ENCODE measurements at regions not wholly inside any gene's neighbourhood (a gene's known extent, or its start where the extent isn't known, plus 50 kb on each side); places are given as distances from the start of the nearest gene placed in this dataset.

GRCh38 chr5:122253794-122254193 is 58.2 kb upstream of the SNCAIP start:
- H3K36me3 ChIP-seq (ENCODE audit: control insufficient read depth, insufficient read depth, low read length), result no peaks in the 10 kb centered on the region
- POLR2A ChIA-PET, result no interaction called here
- CTCF ChIA-PET, result no interaction called here
- TF ChIP-seq, protein P1, sequence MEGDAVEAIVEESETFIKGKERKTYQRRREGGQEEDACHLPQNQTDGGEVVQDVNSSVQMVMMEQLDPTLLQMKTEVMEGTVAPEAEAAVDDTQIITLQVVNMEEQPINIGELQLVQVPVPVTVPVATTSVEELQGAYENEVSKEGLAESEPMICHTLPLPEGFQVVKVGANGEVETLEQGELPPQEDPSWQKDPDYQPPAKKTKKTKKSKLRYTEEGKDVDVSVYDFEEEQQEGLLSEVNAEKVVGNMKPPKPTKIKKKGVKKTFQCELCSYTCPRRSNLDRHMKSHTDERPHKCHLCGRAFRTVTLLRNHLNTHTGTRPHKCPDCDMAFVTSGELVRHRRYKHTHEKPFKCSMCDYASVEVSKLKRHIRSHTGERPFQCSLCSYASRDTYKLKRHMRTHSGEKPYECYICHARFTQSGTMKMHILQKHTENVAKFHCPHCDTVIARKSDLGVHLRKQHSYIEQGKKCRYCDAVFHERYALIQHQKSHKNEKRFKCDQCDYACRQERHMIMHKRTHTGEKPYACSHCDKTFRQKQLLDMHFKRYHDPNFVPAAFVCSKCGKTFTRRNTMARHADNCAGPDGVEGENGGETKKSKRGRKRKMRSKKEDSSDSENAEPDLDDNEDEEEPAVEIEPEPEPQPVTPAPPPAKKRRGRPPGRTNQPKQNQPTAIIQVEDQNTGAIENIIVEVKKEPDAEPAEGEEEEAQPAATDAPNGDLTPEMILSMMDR (IDR thresholded peaks at IDR 0.05; ENCODE audit: insufficient read depth, low read depth, low read length), result no peak
- DNase-seq (ENCODE audit: low read depth), result no peak
- H3K27me3 ChIP-seq (ENCODE audit: control insufficient read depth, insufficient read depth, low read length), result no peaks in the 10 kb centered on the region
- H3K4me3 ChIP-seq (ENCODE audit: low read depth, low read length), result no peak overlapping the region

- ChIA-PET CTCF (no interaction called here), POLR2A (no interaction called here)
- no peak for DNase-seq (ENCODE audit: low read depth)
- Histone ChIP-seq H3K36me3 (ENCODE audit: control insufficient read depth, insufficient read depth, low read length) (no peaks in the 10 kb centered on the region), H3K4me3 (ENCODE audit: low read depth, low read length) (no peak overlapping the region), H3K27me3 (ENCODE audit: control insufficient read depth, insufficient read depth, low read length) (no peaks in the 10 kb centered on the region)
- TF ChIP-seq, protein P1 (IDR thresholded peaks at IDR 0.05; ENCODE audit: insufficient read depth, low read depth, low read length), result no peak
These were observed 55.6 kb upstream of the SNCAIP start for GRCh38 chr5:122256388-122256787.

- no peaks in the 10 kb centered on the region for H3K27me3 ChIP-seq (ENCODE audit: control insufficient read depth, insufficient read depth, low read length)
- no peaks in the 10 kb centered on the region for H3K36me3 ChIP-seq (ENCODE audit: control insufficient read depth, insufficient read depth, low read length)
- CTCF ChIA-PET, result no interaction called here
- no peak for DNase-seq (ENCODE audit: low read depth)
- POLR2A ChIA-PET, result no interaction called here
- H3K4me3 ChIP-seq (ENCODE audit: low read depth, low read length), result no peak overlapping the region
- TF ChIP-seq, protein P1 (IDR thresholded peaks at IDR 0.05; ENCODE audit: insufficient read depth, low read depth, low read length), result no peak
These were observed 55.0 kb upstream of the SNCAIP start for GRCh38 chr5:122257000-122257399.

DNA sequence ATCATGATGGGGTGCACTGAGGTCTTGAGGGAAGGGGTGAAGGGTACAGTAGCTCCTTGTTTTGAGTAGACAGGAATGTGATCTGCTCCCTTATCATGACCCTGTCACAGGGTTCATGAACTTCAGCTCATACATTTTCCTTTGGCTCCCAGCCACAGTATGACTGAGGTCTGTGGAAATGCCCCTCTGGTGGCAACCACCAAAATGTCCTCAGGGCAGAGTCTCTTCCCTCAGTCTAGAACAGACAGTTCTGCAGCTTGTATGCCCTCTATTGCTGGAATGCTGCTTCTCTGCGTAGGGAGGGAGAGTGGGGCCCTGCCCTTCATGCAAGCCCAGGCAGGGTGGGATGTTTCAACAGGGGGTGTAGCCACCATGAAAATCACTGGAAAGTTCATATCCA is 53.8 kb upstream of the SNCAIP start:
- DNase-seq (ENCODE audit: low read depth), result no peak
- ChIA-PET CTCF (interaction anchor here (1.0 kb wide), 1 partner anchor 63 kb away, joined by 5 read pairs; no protein-coding TSS in a partner anchor), POLR2A (no interaction called here)
- Histone ChIP-seq H3K27me3 (ENCODE audit: control insufficient read depth, insufficient read depth, low read length) (no peaks in the 10 kb centered on the region), H3K36me3 (ENCODE audit: control insufficient read depth, insufficient read depth, low read length) (no peaks in the 10 kb centered on the region), H3K4me3 (ENCODE audit: low read depth, low read length) (no peak overlapping the region)
- TF ChIP-seq, protein P1 (IDR thresholded peaks at IDR 0.05; ENCODE audit: insufficient read depth, low read depth, low read length), result no peak

GRCh38 chr5:122258840-122259239 is 53.2 kb upstream of the SNCAIP start:
- TF ChIP-seq, protein P1 (IDR thresholded peaks at IDR 0.05; ENCODE audit: insufficient read depth, low read depth, low read length), result no peak
- no peak for DNase-seq (ENCODE audit: low read depth)
- ChIA-PET CTCF (interaction anchor here (0.7 to 1.0 kb wide), 2 partner anchors 42 to 63 kb away, joined by 4 to 5 read pairs; no protein-coding TSS in a partner anchor), POLR2A (no interaction called here)
- no peak overlapping the region for H3K4me3 ChIP-seq (ENCODE audit: low read depth, low read length)
- no peaks in the 10 kb centered on the region for H3K36me3 ChIP-seq (ENCODE audit: control insufficient read depth, insufficient read depth, low read length)
- no peaks in the 10 kb centered on the region for H3K27me3 ChIP-seq (ENCODE audit: control insufficient read depth, insufficient read depth, low read length)

All from BJ (cell line).